ENCODE measurements at regions not wholly inside any gene's neighbourhood (a gene's known extent, or its start where the extent isn't known, plus 50 kb on each side); places are given as distances from the start of the nearest gene placed in this dataset.

- Mint-ChIP-seq H3K27me3 (ENCODE audit: unreplicated experiment) (no peaks in the 10 kb centered on the region), H3K36me3 (ENCODE audit: insufficient read depth, unreplicated experiment) (no peaks in the 10 kb centered on the region), H3K4me3 (ENCODE audit: low read depth, unreplicated experiment) (no peak overlapping the region), H3K9me3 (ENCODE audit: low read depth, unreplicated experiment) (no peaks in the 10 kb centered on the region), H3K27ac (ENCODE audit: unreplicated experiment) (peak overlapping the region; percentile 28), H3K4me1 (ENCODE audit: low read depth, unreplicated experiment) (peaks cover 48% of the 10 kb centered on the region)
- intact Hi-C loops (cut with micrococcal nuclease; ENCODE audit: unreplicated experiment): loop anchor here (2.0 to 10.0 kb wide), 4 partner anchors 88 to 321 kb away; partner anchors contain the start of gene JAG1
- CTCF ChIA-PET: interaction anchor here (0.7 kb wide), 1 partner anchor 516 kb away, joined by 5 read pairs; the partner anchor contains the start of gene SLX4IP
- TF ChIP-seq CTCF (IDR thresholded peaks at IDR 0.05; ENCODE audit: unreplicated experiment): no peak
- BruUV-seq (replicated peaks): no TSS peak
- DNase-seq: no peak
These were observed 277.4 kb upstream of the JAG1 start for GRCh38 chr20:10951216-10951615.

- H3K9me3 Mint-ChIP-seq (ENCODE audit: low read depth, unreplicated experiment): no peaks in the 10 kb centered on the region
- no peaks in the 10 kb centered on the region for H3K27me3 Mint-ChIP-seq (ENCODE audit: unreplicated experiment)
- H3K27ac Mint-ChIP-seq (ENCODE audit: unreplicated experiment): no peak overlapping the region
- no peak overlapping the region for H3K4me3 Mint-ChIP-seq (ENCODE audit: low read depth, unreplicated experiment)
- CTCF ChIA-PET: interaction anchor here (0.7 kb wide), 1 partner anchor 517 kb away, joined by 5 read pairs; the partner anchor contains the start of gene SLX4IP
- H3K36me3 Mint-ChIP-seq (ENCODE audit: insufficient read depth, unreplicated experiment): no peaks in the 10 kb centered on the region
- no peak for DNase-seq
- TF ChIP-seq CTCF (IDR thresholded peaks at IDR 0.05; ENCODE audit: unreplicated experiment): no peak
- BruUV-seq (replicated peaks): no TSS peak
- intact Hi-C loops (cut with micrococcal nuclease; ENCODE audit: unreplicated experiment): loop anchor here (2.0 to 10.0 kb wide), 4 partner anchors 89 to 320 kb away; partner anchors contain the start of gene JAG1
- peaks cover 42% of the 10 kb centered on the region for H3K4me1 Mint-ChIP-seq (ENCODE audit: low read depth, unreplicated experiment)
These were observed 278.1 kb upstream of the JAG1 start for GRCh38 chr20:10951904-10952303.

GRCh38 chr20:10953437-10953836, 279.6 kb upstream of the JAG1 start:
- no TSS peak for BruUV-seq (replicated peaks)
- Mint-ChIP-seq H3K4me3 (ENCODE audit: low read depth, unreplicated experiment) (no peak overlapping the region), H3K36me3 (ENCODE audit: insufficient read depth, unreplicated experiment) (no peaks in the 10 kb centered on the region), H3K9me3 (ENCODE audit: low read depth, unreplicated experiment) (no peaks in the 10 kb centered on the region), H3K27ac (ENCODE audit: unreplicated experiment) (no peak overlapping the region), H3K4me1 (ENCODE audit: low read depth, unreplicated experiment) (peaks cover 28% of the 10 kb centered on the region), H3K27me3 (ENCODE audit: unreplicated experiment) (no peaks in the 10 kb centered on the region)
- CTCF ChIA-PET: no interaction called here
- DNase-seq: no peak
- intact Hi-C loops (cut with micrococcal nuclease; ENCODE audit: unreplicated experiment): loop anchor here (5.0 to 10.0 kb wide), 3 partner anchors 251 to 319 kb away; partner anchors contain the start of gene JAG1
- TF ChIP-seq CTCF (IDR thresholded peaks at IDR 0.05; ENCODE audit: unreplicated experiment): no peak

GRCh38 chr20:10954137-10954840, 280.5 kb upstream of the JAG1 start:
- Mint-ChIP-seq H3K27ac (ENCODE audit: unreplicated experiment) (no peak overlapping the region), H3K36me3 (ENCODE audit: insufficient read depth, unreplicated experiment) (no peaks in the 10 kb centered on the region), H3K4me1 (ENCODE audit: low read depth, unreplicated experiment) (peaks cover 28% of the 10 kb centered on the region), H3K4me3 (ENCODE audit: low read depth, unreplicated experiment) (no peak overlapping the region), H3K9me3 (ENCODE audit: low read depth, unreplicated experiment) (no peaks in the 10 kb centered on the region), H3K27me3 (ENCODE audit: unreplicated experiment) (no peaks in the 10 kb centered on the region)
- DNase-seq: peak; percentile 53
- TF ChIP-seq CTCF (IDR thresholded peaks at IDR 0.05; ENCODE audit: unreplicated experiment): no peak
- intact Hi-C loops (cut with micrococcal nuclease; ENCODE audit: unreplicated experiment): loop anchor here (5.0 to 10.0 kb wide), 3 partner anchors 251 to 318 kb away; partner anchors contain the start of gene JAG1
- no TSS peak for BruUV-seq (replicated peaks)
- CTCF ChIA-PET: interaction anchor here (0.7 kb wide), 1 partner anchor 30 kb away, joined by 4 read pairs; no protein-coding TSS in a partner anchor

Measured in Calu3 (cell line).